ENCODE measurements at regions not wholly inside any gene's neighbourhood (a gene's known extent, or its start where the extent isn't known, plus 50 kb on each side); places are given as distances from the start of the nearest gene placed in this dataset.

DNA sequence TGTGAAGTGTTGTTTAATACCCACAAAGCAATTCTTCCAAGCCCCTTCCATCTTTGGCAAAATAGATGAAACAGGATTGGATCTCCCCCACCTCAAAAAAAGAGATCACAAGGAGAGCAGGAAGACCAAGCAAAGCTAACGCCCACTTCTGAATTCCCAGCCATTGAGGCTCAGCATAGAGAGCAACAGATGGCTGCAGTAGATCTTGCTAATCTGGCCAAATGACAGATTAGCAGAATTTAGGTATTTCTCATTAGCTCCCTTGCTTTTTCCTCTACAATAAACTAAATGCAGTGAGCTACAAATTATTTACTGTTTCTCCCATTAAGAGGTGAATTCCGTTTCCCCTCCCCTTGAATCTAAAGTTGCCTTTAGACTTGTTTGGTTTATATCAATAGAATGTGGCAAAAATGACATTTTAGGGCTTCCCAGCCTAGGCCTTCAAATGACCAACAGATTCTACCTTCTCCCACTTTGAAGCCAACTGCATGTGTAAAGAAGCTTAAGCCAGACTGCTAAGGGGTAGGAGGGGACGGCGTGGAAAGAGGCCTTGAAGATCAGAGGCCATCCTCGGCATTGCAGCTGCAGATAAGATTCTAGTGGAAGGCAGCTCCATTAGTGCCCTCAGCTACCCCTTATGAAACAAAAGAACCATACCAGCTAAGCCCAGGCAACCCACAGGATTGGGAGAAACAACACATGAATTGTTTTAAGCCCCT lies 56.8 kb upstream of the CPEB4 start:
- DNase-seq (ENCODE audit: low spot score), result no peak

DNA sequence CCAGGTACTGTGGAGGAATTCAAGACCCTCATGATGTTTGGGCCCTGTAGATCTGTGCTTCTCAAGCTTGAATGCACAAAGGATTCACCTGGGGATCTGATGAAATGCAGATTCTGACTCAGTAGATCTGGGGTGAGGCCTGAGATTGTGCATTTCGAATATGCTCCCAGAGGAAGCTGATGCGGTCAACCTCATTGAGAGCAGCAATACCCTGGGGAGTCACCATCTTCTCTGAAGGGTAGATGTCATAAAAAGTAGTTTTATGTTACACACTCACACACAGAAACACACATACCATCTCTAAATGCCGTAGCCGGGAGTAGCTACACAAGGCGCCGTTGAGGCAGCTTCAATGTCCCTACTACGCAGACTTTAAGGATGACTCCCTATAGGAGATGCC lies 55.8 kb upstream of the CPEB4 start:
- DNase-seq (ENCODE audit: low spot score), result no peak

DNA sequence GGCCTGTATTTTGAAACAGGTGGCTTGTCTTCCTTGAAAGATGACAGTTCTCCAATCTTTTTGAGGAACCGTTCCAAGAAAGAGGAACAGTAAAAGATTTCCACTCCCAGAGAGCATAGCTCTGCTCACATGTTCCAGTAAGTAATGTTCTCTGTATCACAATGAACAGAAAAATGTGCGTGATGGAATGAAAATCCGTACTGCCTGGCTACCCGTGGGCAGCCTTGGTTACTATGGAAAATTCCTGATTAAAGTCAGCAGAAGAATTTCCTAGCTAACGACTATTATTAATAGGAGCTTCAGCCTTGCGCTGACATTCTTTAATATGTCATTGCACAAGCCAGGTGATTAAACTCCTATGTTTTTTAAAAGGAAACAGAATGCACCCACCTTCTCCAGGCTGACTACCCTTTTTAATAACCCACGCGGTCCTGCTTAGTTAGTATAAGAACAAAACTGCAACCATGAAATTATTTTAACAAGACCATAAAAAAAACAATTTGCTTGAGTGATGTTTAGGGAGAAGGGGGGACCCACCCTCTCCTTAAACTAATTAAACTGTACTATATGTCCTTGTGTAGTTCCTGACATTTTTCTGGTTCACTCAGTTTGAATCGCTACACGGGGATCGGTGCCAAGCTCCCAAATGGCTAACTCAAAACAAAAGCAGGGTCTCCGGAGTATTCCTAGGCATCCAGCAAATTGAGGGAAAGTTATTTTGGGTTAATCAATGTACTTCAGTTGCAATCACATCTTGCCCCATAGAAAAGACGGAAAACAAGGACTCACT lies 54.8 kb upstream of the CPEB4 start:
- no peak for DNase-seq (ENCODE audit: low spot score)

DNA sequence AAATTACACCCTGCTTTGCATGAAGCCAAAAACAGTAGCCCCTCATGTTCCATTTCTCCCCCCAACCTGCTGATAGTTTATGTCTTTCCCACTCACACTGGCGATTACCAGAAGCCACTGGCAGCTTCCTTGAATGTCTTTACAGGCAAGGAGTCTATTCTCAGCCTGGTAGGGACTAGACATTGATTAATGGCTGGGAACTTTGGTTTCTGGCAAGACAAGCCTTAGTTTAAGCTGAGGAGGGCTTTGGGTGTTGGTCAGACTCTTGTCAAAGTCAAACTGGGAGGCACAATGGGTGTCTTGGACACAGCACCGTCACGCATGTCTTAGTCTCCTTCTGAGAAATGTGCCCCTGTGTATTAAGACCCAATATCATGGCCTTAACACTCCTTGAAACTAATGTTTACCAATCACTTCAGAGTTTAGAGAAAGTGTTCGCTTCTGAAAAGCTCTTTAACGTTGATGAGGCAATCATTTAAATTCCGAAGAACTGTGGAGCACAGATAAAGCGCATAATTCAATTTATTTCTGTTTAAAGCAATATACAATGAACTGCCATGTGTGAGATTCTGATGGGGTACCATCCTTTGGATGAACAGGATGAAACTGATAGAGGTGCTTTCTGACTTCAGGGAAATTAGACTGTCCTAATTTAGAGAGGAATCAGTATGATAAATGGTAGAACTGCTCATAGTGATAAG lies 53.9 kb upstream of the CPEB4 start:
- no peak for DNase-seq (ENCODE audit: low spot score)

DNA sequence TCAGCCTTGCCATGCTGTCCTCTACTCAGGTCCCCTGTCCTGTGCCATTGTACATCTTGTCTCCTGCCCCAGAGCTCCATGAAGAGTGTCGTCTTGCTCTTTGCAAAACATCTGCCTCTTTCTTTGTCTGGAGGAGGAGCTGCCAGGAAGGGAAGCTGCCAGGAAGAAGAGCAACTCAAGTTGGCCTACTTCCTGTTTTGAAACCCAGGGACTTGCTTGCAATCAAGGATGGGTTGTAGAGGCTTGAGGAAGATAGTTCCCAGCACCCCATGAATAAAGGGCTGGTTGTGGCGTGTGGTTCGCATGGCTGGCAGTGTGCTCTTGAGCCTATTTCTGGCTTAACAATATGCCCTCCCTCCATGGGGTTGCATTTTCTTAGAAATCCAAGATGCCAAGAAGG lies 53.0 kb upstream of the CPEB4 start:
- no peak for DNase-seq (ENCODE audit: low spot score)

DNA sequence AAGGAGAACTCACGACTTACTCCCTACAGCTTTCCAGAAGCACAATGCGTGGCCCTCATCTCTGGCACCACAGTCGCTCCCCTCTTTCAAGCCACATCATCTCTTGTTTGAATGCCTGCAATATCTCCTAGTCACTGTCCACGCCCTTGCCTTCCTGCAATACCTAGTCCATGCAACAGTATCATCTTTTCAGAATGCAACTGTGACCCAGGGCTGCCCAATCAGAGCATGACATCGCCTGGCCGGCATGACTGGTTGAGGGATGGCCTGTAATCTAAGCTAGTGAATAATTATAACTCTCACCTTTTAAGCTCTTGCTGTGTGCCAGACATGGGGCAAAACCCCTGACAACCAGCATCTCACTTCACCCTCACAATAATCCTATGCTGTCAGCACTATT lies 52.5 kb upstream of the CPEB4 start:
- no peak for DNase-seq (ENCODE audit: low spot score)

DNA sequence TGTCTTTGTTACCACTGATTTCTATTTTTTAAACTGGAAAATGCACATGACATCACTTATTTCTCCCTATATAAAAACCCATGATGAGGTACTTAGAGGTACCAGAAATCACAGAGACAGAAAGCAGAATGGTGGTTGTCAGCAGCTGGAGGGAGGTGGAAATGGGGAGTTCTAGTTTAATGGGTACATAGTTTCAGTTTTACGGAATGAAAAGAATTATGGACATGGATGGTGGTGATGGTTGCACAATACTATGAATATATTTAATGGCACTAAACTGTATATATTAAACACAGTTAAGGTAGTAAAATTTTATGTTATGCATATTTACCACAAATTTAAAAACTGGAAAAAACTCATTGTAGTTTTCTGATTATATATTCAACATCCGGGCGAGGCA lies 50.5 kb upstream of the CPEB4 start:
- no peak for DNase-seq (ENCODE audit: low spot score)

All from SW480 (cell line).